ENCODE measurements at regions not wholly inside any gene's neighbourhood (a gene's known extent, or its start where the extent isn't known, plus 50 kb on each side); places are given as distances from the start of the nearest gene placed in this dataset.
"Not testable (repeated sequence)": the region's sequence is repeated elsewhere in the genome, so short reads cannot be mapped to it uniquely, and the experiment has no call there.

- no peak for DNase-seq
Measured at GRCh38 chr2:192645811-192646598, 451.3 kb upstream of the TMEFF2 start.

GRCh38 chr2:192634557-192634956, 439.8 kb upstream of the TMEFF2 start:
- no peak for DNase-seq

GRCh38 chr2:192628017-192628416, 433.3 kb upstream of the TMEFF2 start:
- DNase-seq: no peak

GRCh38 chr2:192615105-192615504, 420.4 kb upstream of the TMEFF2 start:
- DNase-seq: no peak

- no peak for DNase-seq
Measured at GRCh38 chr2:192604295-192604694, 409.6 kb upstream of the TMEFF2 start.

GRCh38 chr2:192598649-192599048, 403.9 kb upstream of the TMEFF2 start:
- DNase-seq: not testable (repeated sequence)

GRCh38 chr2:192593561-192593960, 398.8 kb upstream of the TMEFF2 start:
- no peak for DNase-seq

GRCh38 chr2:192591617-192592016, 396.9 kb upstream of the TMEFF2 start:
- DNase-seq: no peak

- no peak for DNase-seq
Measured at GRCh38 chr2:192585418-192585817, 390.7 kb upstream of the TMEFF2 start.

GRCh38 chr2:192584976-192585375, 390.2 kb upstream of the TMEFF2 start:
- DNase-seq: no peak

GRCh38 chr2:192579965-192580700, 385.4 kb upstream of the TMEFF2 start:
- no peak for DNase-seq

GRCh38 chr2:192578780-192579179, 384.0 kb upstream of the TMEFF2 start:
- no peak for DNase-seq

GRCh38 chr2:192577706-192578105, 383.0 kb upstream of the TMEFF2 start:
- DNase-seq: no peak

- no peak for DNase-seq
Measured at GRCh38 chr2:192574552-192574951, 379.8 kb upstream of the TMEFF2 start.

- DNase-seq: no peak
Measured at GRCh38 chr2:192571636-192572035, 376.9 kb upstream of the TMEFF2 start.

- DNase-seq: no peak
Measured at GRCh38 chr2:192570788-192571187, 376.1 kb upstream of the TMEFF2 start.

GRCh38 chr2:192566863-192567262, 372.1 kb upstream of the TMEFF2 start:
- DNase-seq: no peak

- DNase-seq: no peak
Measured at GRCh38 chr2:192560326-192560725, 365.6 kb upstream of the TMEFF2 start.

GRCh38 chr2:192559587-192559986, 364.9 kb upstream of the TMEFF2 start:
- DNase-seq: no peak

- no peak for DNase-seq
Measured at GRCh38 chr2:192558637-192559036, 363.9 kb upstream of the TMEFF2 start.

GRCh38 chr2:192555740-192556139, 361.0 kb upstream of the TMEFF2 start:
- no peak for DNase-seq

GRCh38 chr2:192551760-192552159, 357.0 kb upstream of the TMEFF2 start:
- no peak for DNase-seq

GRCh38 chr2:192546565-192546964, 351.8 kb upstream of the TMEFF2 start:
- no peak for DNase-seq

- DNase-seq: no peak
Measured at GRCh38 chr2:192544371-192544955, 349.7 kb upstream of the TMEFF2 start.

Data from NCI-H187 (cell line).